ENCODE measurements at regions not wholly inside any gene's neighbourhood (a gene's known extent, or its start where the extent isn't known, plus 50 kb on each side); places are given as distances from the start of the nearest gene placed in this dataset.
A peak's percentile ranks its signal among the peaks of the same experiment; 100 is the strongest.

- peak; percentile 28 for DNase-seq (ENCODE audit: low read depth)
- TF ChIP-seq, protein P1, sequence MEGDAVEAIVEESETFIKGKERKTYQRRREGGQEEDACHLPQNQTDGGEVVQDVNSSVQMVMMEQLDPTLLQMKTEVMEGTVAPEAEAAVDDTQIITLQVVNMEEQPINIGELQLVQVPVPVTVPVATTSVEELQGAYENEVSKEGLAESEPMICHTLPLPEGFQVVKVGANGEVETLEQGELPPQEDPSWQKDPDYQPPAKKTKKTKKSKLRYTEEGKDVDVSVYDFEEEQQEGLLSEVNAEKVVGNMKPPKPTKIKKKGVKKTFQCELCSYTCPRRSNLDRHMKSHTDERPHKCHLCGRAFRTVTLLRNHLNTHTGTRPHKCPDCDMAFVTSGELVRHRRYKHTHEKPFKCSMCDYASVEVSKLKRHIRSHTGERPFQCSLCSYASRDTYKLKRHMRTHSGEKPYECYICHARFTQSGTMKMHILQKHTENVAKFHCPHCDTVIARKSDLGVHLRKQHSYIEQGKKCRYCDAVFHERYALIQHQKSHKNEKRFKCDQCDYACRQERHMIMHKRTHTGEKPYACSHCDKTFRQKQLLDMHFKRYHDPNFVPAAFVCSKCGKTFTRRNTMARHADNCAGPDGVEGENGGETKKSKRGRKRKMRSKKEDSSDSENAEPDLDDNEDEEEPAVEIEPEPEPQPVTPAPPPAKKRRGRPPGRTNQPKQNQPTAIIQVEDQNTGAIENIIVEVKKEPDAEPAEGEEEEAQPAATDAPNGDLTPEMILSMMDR (IDR thresholded peaks at IDR 0.05; ENCODE audit: insufficient read depth, low read depth, low read length): no peak
- H3K4me3 ChIP-seq (ENCODE audit: low read depth, low read length): no peak overlapping the region
Observed at GRCh38 chr1:96313216-96313615, 408.4 kb upstream of the PTBP2 start.

GRCh38 chr1:96329121-96329520, 392.5 kb upstream of the PTBP2 start:
- TF ChIP-seq, protein P1 (IDR thresholded peaks at IDR 0.05; ENCODE audit: insufficient read depth, low read depth, low read length): no peak

GRCh38 chr1:96331596-96331995, 390.0 kb upstream of the PTBP2 start:
- DNase-seq (ENCODE audit: low read depth): no peak
- TF ChIP-seq, protein P1 (IDR thresholded peaks at IDR 0.05; ENCODE audit: insufficient read depth, low read depth, low read length): no peak
- no peak overlapping the region for H3K4me3 ChIP-seq (ENCODE audit: low read depth, low read length)

More at GRCh38 chr1:96329121-96329520, 392.5 kb upstream of the PTBP2 start:
- peak; percentile 42 for DNase-seq (ENCODE audit: low read depth)
- H3K4me3 ChIP-seq (ENCODE audit: low read depth, low read length): no peak overlapping the region

- H3K4me3 ChIP-seq (ENCODE audit: low read depth, low read length): no peak overlapping the region
- no peak for DNase-seq (ENCODE audit: low read depth)
- TF ChIP-seq, protein P1 (IDR thresholded peaks at IDR 0.05; ENCODE audit: insufficient read depth, low read depth, low read length): no peak
Observed at GRCh38 chr1:96333522-96334235, 387.9 kb upstream of the PTBP2 start.

DNA sequence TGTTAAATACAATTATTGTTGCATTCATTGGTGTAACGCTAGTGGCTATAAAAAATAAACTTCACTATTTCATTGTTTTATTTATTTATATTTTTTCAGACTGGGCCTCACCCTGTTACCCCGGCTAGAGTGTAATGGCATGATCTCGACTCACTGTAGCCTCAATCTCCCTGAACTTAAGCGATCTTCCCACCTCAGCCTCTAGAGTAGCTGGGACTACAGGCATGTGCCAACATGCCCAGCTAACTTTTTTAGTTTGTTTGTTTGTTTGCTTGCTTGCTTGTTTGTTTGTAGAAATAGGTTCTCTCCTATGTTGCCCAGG, 387.4 kb upstream of the PTBP2 start:
- no peak for DNase-seq (ENCODE audit: low read depth)
- TF ChIP-seq, protein P1 (IDR thresholded peaks at IDR 0.05; ENCODE audit: insufficient read depth, low read depth, low read length): no peak
- no peak overlapping the region for H3K4me3 ChIP-seq (ENCODE audit: low read depth, low read length)

DNA sequence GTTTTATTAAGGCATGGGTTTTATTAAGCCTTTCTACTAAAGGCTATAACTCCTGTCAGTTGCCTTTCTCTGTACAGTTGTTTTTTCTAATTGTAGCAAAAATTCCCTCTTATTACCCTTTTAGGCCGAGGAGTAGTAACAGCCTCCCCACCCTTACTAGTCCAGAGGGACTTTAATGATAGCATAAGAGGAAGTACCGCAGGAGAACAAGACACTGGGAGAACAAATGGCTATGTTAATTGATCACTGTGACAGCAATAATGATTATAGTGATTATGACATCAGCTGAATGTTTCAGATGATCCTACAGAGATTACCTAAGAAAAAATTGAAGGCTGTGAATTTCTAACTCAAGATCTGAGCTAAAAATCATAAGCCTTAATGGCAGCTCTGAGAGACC, 383.0 kb upstream of the PTBP2 start:
- no peak for DNase-seq (ENCODE audit: low read depth)
- H3K4me3 ChIP-seq (ENCODE audit: low read depth, low read length): no peak overlapping the region
- TF ChIP-seq, protein P1 (IDR thresholded peaks at IDR 0.05; ENCODE audit: insufficient read depth, low read depth, low read length): no peak

DNA sequence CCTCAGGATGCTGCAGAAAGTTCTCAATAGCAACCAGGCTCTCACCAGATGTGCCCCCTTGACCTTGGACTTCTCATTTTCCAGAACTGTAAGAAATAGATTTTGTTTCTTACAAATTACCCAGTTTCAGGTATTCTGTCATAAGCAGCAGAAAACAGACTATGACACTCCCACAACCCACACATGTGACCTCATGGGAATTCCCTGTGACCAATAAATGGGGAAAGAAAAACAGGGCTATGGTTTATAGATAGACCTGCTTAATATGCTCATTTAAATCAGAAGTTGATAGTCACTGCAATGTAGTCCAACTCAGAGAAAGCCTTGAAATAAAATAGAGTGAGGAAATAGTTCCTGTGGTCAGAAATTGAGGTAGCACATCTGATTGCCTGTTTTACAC, 380.9 kb upstream of the PTBP2 start:
- TF ChIP-seq, protein P1 (IDR thresholded peaks at IDR 0.05; ENCODE audit: insufficient read depth, low read depth, low read length): no peak
- DNase-seq (ENCODE audit: low read depth): no peak
- H3K4me3 ChIP-seq (ENCODE audit: low read depth, low read length): no peak overlapping the region
